ENCODE measurements at regions not wholly inside any gene's neighbourhood (a gene's known extent, or its start where the extent isn't known, plus 50 kb on each side); places are given as distances from the start of the nearest gene placed in this dataset.
"Not testable (repeated sequence)": the region's sequence is repeated elsewhere in the genome, so short reads cannot be mapped to it uniquely, and the experiment has no call there.

DNA sequence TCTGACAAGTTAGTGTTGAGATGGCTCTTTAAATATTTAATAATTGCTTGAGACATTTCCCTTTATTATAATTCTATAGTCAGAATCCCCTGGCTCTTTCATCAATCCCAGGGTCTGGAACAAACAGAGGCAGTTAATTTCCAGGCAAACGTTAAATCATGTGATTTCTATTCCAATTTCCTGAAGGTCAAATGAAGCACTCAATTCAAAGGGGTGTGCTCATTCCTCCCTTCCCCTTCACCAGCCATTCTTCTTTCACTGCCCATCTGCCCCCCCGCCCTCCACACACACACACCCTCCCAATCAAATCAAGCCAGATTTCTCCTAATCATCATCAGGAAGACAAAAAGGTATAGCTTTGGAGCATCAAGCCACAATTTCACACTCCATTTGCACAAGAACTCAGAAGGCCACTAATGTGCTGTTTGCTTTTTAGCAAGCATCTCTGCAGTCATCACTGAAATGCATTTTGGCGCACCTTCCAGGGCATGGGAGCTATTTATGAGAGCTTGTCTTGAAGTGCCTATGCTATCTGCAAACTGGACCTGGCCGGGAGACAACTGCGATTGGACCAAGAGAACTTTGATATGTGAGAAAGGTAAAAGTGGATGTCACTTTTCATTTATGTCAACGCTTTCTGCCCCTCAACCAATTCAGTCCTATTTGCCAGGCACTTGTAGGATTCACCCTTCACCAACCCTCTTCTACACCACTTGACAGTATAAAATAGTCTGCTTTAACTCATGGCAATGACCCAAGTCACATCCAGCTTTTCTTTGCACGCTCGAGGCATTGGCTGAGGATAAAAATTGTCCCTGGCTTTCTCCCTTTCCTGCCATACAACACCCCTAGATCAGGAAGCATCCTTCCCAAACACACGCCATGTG, 315.1 kb upstream of the API5 start:
- 56 to 82% methylated on average over 6 to 9 of the region's 9 CpGs for WGBS, 2 donors (ENCODE audit: low coverage in 1 of 2)
- intact Hi-C loops (cut with DNase I; ENCODE audit: low total_unique reads) = no loop called here
- Histone ChIP-seq H3K36me3 (no peaks in the 10 kb centered on the region), H3K9me3 (no peaks in the 10 kb centered on the region), H3K4me3 (no peak overlapping the region), H3K4me1 (no peaks in the 10 kb centered on the region), H3K27ac (no peak overlapping the region), H3K27me3 (no peaks in the 10 kb centered on the region)
- no peak for TF ChIP-seq POLR2A (IDR thresholded peaks at IDR 0.05)
- TF ChIP-seq EP300 (IDR thresholded peaks at IDR 0.05; ENCODE audit: low read depth) = no peak
- TF ChIP-seq POLR2AphosphoS5 (IDR thresholded peaks at IDR 0.05) = no peak
- TF ChIP-seq, protein P1, sequence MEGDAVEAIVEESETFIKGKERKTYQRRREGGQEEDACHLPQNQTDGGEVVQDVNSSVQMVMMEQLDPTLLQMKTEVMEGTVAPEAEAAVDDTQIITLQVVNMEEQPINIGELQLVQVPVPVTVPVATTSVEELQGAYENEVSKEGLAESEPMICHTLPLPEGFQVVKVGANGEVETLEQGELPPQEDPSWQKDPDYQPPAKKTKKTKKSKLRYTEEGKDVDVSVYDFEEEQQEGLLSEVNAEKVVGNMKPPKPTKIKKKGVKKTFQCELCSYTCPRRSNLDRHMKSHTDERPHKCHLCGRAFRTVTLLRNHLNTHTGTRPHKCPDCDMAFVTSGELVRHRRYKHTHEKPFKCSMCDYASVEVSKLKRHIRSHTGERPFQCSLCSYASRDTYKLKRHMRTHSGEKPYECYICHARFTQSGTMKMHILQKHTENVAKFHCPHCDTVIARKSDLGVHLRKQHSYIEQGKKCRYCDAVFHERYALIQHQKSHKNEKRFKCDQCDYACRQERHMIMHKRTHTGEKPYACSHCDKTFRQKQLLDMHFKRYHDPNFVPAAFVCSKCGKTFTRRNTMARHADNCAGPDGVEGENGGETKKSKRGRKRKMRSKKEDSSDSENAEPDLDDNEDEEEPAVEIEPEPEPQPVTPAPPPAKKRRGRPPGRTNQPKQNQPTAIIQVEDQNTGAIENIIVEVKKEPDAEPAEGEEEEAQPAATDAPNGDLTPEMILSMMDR (IDR thresholded peaks at IDR 0.05) = no peak
- in situ Hi-C loops (cut with MboI; ENCODE audit: low pct_ligation_motif_present in 1 of 4, low pct_unique_long_range_greater_than_20kb in 1 of 4, low sequenced_read_pairs in 3 of 4) = no loop called here
- no peak for DNase-seq

DNA sequence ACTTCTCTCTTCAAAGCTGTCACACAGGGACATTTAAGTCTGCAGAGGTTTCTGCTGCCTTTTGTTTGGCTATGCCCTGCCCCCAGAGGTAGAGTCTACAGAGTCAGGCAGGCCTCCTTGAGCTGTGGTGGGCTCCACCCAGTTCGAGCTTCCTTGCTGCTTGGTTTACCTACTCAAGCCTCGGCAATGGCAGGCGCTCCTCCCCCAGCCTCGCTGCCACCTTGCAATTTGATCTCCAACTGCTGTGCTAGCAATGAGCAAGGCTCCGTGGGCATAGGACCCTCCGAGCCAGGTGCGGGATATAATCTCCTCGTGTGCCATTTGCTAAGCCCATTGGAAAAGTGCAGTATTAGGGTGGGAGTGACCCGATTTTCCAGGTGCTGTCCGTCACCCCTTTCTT, 306.9 kb upstream of the API5 start:
- H3K9me3 ChIP-seq; H3K4me3 ChIP-seq; H3K36me3 ChIP-seq; H3K4me1 ChIP-seq; H3K27ac ChIP-seq; intact Hi-C loops (cut with DNase I; ENCODE audit: low total_unique reads); in situ Hi-C loops (cut with MboI; ENCODE audit: low pct_ligation_motif_present in 1 of 4, low pct_unique_long_range_greater_than_20kb in 1 of 4, low sequenced_read_pairs in 3 of 4); H3K27me3 ChIP-seq; DNase-seq: not testable (repeated sequence)
- WGBS, 2 donors (ENCODE audit: low coverage in 1 of 2) = 91 to 92% methylated on average over 5 to 10 of the region's 10 CpGs

DNA sequence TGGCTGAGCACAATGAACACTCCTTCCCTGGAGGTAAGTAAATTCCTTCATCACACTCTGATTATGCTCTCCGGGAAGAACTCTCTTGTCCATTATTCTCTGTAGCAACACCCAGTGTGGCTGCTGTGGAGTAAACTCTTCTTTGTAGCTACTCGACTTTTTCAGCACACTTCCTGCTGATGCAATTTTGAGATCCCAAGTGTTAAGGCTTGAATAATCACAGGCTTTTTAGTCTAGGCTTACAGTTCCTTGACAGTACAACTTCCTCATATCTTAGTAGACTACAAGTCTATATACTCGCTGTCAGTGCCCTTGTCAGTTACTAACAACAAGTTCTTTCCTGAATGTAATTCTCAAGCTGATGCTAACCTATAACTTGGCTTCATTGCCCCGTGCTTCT, 301.8 kb upstream of the API5 start:
- DNase-seq = no peak
- Histone ChIP-seq H3K27me3 (no peaks in the 10 kb centered on the region), H3K36me3 (no peaks in the 10 kb centered on the region), H3K27ac (no peak overlapping the region), H3K4me3 (no peak overlapping the region), H3K9me3 (no peaks in the 10 kb centered on the region), H3K4me1 (no peaks in the 10 kb centered on the region)
- intact Hi-C loops (cut with DNase I; ENCODE audit: low total_unique reads) (no loop called here), in situ Hi-C loops (cut with MboI; ENCODE audit: low pct_ligation_motif_present in 1 of 4, low pct_unique_long_range_greater_than_20kb in 1 of 4, low sequenced_read_pairs in 3 of 4) (no loop called here)
- TF ChIP-seq POLR2AphosphoS5 (IDR thresholded peaks at IDR 0.05) (no peak), EP300 (IDR thresholded peaks at IDR 0.05; ENCODE audit: low read depth) (no peak), POLR2A (IDR thresholded peaks at IDR 0.05) (no peak)
- TF ChIP-seq, protein P1 (IDR thresholded peaks at IDR 0.05) = no peak
- 41 to 79% methylated on average over 3 to 4 of the region's 4 CpGs for WGBS, 2 donors (ENCODE audit: low coverage in 1 of 2)

- 65 to 91% methylated on average over 2 of the region's 2 CpGs for WGBS, 2 donors (ENCODE audit: low coverage in 1 of 2)
- in situ Hi-C loops (cut with MboI; ENCODE audit: low pct_ligation_motif_present in 1 of 4, low pct_unique_long_range_greater_than_20kb in 1 of 4, low sequenced_read_pairs in 3 of 4) = no loop called here
Observed at GRCh38 chr11:43012606-43013005, 299.2 kb upstream of the API5 start.

More at GRCh38 chr11:43012606-43013005, 299.2 kb upstream of the API5 start:
- no peak overlapping the region for H3K4me3 ChIP-seq
- no peaks in the 10 kb centered on the region for H3K9me3 ChIP-seq
- TF ChIP-seq POLR2A (IDR thresholded peaks at IDR 0.05) (no peak), POLR2AphosphoS5 (IDR thresholded peaks at IDR 0.05) (no peak), EP300 (IDR thresholded peaks at IDR 0.05; ENCODE audit: low read depth) (no peak)
- TF ChIP-seq, protein P1 (IDR thresholded peaks at IDR 0.05) = no peak
- intact Hi-C loops (cut with DNase I; ENCODE audit: low total_unique reads) = no loop called here
- no peaks in the 10 kb centered on the region for H3K4me1 ChIP-seq
- no peaks in the 10 kb centered on the region for H3K27me3 ChIP-seq
- DNase-seq = no peak
- no peaks in the 10 kb centered on the region for H3K36me3 ChIP-seq
- H3K27ac ChIP-seq = no peak overlapping the region

Data from transverse colon (tissue), 4 donors.